ENCODE measurements at regions not wholly inside any gene's neighbourhood (a gene's known extent, or its start where the extent isn't known, plus 50 kb on each side); places are given as distances from the start of the nearest gene placed in this dataset.

DNA sequence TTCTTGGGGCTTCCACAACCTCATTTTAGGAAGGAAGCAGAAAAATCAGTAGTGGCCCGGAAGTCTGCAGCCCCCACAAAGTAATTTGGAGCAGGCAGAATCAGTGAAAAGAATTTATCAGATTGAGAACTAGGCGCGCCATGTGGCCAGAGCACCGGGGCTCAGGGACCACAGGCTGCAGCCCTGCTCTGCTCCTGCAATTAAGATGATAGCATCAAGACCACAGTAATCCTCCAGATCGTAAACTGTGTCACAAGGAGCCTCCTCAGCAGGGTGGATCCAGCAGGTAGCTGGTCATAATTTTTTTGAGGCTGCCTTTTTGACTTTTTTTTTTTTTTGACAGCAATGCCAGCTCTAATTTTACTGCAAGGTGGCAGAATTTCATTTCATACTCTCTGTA lies 209.0 kb upstream of the ZMIZ1 start:
- TF ChIP-seq SUZ12 (IDR thresholded peaks at IDR 0.05) (no peak), PKNOX1 (IDR thresholded peaks at IDR 0.05) (no peak), SP1 (IDR thresholded peaks at IDR 0.05) (no peak), TARDBP (IDR thresholded peaks at IDR 0.05) (no peak), NFRKB (IDR thresholded peaks at IDR 0.05) (no peak), ELF4 (IDR thresholded peaks at IDR 0.05) (no peak), FOXK2 (IDR thresholded peaks at IDR 0.05) (no peak), BHLHE40 (IDR thresholded peaks at IDR 0.05; ENCODE audit: borderline replicate concordance) (no peak), FOXM1 (IDR thresholded peaks at IDR 0.05; ENCODE audit: borderline replicate concordance) (no peak), FOXA1 (IDR thresholded peaks at IDR 0.05) (no peak), HDGF (IDR thresholded peaks at IDR 0.05; ENCODE audit: borderline replicate concordance) (no peak)

Data from HEK293T (cell line).